ENCODE measurements at regions not wholly inside any gene's neighbourhood (a gene's known extent, or its start where the extent isn't known, plus 50 kb on each side); places are given as distances from the start of the nearest gene placed in this dataset.

- TF ChIP-seq, protein P1, sequence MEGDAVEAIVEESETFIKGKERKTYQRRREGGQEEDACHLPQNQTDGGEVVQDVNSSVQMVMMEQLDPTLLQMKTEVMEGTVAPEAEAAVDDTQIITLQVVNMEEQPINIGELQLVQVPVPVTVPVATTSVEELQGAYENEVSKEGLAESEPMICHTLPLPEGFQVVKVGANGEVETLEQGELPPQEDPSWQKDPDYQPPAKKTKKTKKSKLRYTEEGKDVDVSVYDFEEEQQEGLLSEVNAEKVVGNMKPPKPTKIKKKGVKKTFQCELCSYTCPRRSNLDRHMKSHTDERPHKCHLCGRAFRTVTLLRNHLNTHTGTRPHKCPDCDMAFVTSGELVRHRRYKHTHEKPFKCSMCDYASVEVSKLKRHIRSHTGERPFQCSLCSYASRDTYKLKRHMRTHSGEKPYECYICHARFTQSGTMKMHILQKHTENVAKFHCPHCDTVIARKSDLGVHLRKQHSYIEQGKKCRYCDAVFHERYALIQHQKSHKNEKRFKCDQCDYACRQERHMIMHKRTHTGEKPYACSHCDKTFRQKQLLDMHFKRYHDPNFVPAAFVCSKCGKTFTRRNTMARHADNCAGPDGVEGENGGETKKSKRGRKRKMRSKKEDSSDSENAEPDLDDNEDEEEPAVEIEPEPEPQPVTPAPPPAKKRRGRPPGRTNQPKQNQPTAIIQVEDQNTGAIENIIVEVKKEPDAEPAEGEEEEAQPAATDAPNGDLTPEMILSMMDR (IDR thresholded peaks at IDR 0.05): no peak
- Mint-ChIP-seq H3K27ac (no peak overlapping the region), H3K9me3 (no peaks in the 10 kb centered on the region), H3K4me1 (ENCODE audit: low read depth) (no peaks in the 10 kb centered on the region), H3K4me3 (no peak overlapping the region), H3K27me3 (ENCODE audit: insufficient read depth) (no peaks in the 10 kb centered on the region; the same call in none of the 2 replicates), H3K36me3 (ENCODE audit: low read depth) (no peaks in the 10 kb centered on the region)
- no peak for DNase-seq
Observed at GRCh38 chr1:192943522-192943921, 115.6 kb downstream of the UCHL5 start.

GRCh38 chr1:192945390-192946130, 113.6 kb downstream of the UCHL5 start:
- Mint-ChIP-seq H3K36me3 (ENCODE audit: low read depth) (no peaks in the 10 kb centered on the region), H3K27me3 (ENCODE audit: insufficient read depth) (peaks cover 2% of the 10 kb centered on the region; the same call in 1 of the 2 replicates), H3K9me3 (no peaks in the 10 kb centered on the region), H3K27ac (no peak overlapping the region), H3K4me3 (no peak overlapping the region), H3K4me1 (ENCODE audit: low read depth) (no peaks in the 10 kb centered on the region)
- TF ChIP-seq, protein P1 (IDR thresholded peaks at IDR 0.05): no peak
- no peak for DNase-seq

- TF ChIP-seq, protein P1 (IDR thresholded peaks at IDR 0.05): no peak
- H3K27me3 Mint-ChIP-seq (ENCODE audit: insufficient read depth): peaks cover 2% of the 10 kb centered on the region; the same call in 1 of the 2 replicates
- H3K4me1 Mint-ChIP-seq (ENCODE audit: low read depth): peaks cover 14% of the 10 kb centered on the region
- H3K4me3 Mint-ChIP-seq: no peak overlapping the region
- no peak for DNase-seq
- no peaks in the 10 kb centered on the region for H3K36me3 Mint-ChIP-seq (ENCODE audit: low read depth)
- no peaks in the 10 kb centered on the region for H3K9me3 Mint-ChIP-seq
- no peak overlapping the region for H3K27ac Mint-ChIP-seq
Observed at GRCh38 chr1:192949783-192950182, 109.4 kb downstream of the UCHL5 start.

GRCh38 chr1:192950926-192951325, 108.2 kb downstream of the UCHL5 start:
- Mint-ChIP-seq H3K4me3 (no peak overlapping the region), H3K27ac (no peak overlapping the region), H3K4me1 (ENCODE audit: low read depth) (peaks cover 14% of the 10 kb centered on the region), H3K36me3 (ENCODE audit: low read depth) (no peaks in the 10 kb centered on the region), H3K9me3 (no peaks in the 10 kb centered on the region), H3K27me3 (ENCODE audit: insufficient read depth) (peaks cover 2% of the 10 kb centered on the region; the same call in 1 of the 2 replicates)
- TF ChIP-seq, protein P1 (IDR thresholded peaks at IDR 0.05): no peak
- DNase-seq: no peak

DNA sequence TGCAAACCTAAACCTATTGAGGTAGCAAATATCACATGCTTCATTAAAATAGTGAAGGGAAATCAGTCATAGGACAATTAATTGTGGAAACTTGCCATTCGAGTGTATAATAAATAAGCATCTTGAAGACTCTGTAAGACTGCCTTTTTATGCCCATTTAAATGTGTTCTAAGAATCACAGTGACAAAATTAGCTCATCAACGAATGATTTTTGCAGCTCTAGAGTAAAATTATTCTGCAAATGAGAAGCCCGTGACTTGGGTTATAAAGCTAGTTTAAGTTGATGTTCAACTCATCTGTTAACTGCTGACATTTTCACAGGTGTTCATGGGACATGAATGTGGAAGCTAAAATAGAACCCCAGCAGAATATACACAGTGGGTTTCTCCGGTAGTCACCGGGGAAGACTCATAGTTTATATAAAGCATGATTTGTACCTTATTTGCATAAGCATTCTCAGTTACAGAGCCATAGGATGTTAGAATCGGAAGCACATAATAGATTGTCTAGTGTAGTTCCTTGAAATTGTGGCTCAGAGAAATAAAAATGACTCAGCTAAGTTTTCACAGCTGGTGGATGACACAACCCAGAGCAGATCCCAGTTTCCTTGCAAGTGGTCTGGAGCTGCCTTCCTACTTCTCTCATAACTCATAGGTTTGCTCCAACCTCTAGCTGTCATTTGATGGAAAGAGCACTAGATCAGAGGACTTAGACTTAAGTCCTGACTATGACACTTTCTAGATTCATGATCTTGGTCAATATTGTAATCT, 107.3 kb downstream of the UCHL5 start:
- Mint-ChIP-seq H3K4me1 (ENCODE audit: low read depth) (peaks cover 14% of the 10 kb centered on the region), H3K27me3 (ENCODE audit: insufficient read depth) (peaks cover 2% of the 10 kb centered on the region; the same call in 1 of the 2 replicates), H3K9me3 (no peaks in the 10 kb centered on the region), H3K27ac (no peak overlapping the region), H3K36me3 (ENCODE audit: low read depth) (no peaks in the 10 kb centered on the region), H3K4me3 (no peak overlapping the region)
- DNase-seq: peak; percentile 77
- TF ChIP-seq, protein P1 (IDR thresholded peaks at IDR 0.05): no peak

Data from HFFc6 (cell line).